Activated CD8-positive, alpha-beta memory T cell treated with anti-CD3 and anti-CD28 coated beads for 48 hours (primary cell): ENCODE measurements at regions not wholly inside any gene's neighbourhood (a gene's known extent, or its start where the extent isn't known, plus 50 kb on each side); places are given as distances from the start of the nearest gene placed in this dataset.
"Not testable (repeated sequence)": the region's sequence is repeated elsewhere in the genome, so short reads cannot be mapped to it uniquely, and the experiment has no call there.

Source experiments
- DNase-seq, 3 experiments: peaks; one replicate each; pipeline ENCODE4 v3.0.0-alpha.2; 2020; ENCODE audit warnings: low read depth in 2 of 3, low spot score in 2 of 3

DNA sequence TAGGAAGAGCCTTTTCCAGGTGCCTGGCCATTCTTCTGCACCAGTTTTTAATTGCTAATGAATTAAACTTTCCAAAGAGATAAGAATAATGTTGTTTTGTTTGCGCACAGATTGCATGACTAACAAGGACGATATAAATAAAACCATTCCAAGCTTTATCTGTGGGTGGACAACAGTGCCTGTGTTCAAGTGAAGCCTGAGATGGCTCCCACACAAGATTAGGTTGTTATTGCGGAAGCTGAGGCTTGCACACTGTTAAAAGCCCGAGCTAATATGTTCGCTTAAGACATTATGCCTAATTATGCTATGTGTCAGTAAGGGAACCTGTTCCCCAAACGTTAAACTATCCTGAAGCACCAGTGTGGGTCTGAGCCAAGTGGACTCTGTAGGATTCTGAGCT lies 58.5 kb upstream of the NBPF11 start:
- not testable (repeated sequence) for DNase-seq

DNA sequence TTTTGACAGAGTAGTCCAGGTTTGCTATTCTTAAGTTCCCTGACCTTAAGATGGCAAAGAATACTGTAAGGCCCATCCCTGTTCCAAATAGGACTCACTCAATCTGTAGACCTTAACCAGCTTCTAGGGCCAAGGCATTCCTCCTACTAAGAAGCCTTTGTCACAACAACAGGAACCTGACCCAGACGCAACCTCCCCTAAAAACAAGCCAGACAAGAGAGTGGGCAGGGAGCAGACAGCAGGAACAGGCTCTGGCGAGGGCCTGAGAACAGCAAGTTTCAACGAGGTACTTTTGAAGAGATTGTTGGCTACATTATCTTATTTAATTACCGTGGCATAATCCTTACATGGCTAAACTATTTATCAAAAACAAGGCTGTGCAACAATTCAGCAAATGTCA lies 58.1 kb upstream of the NBPF11 start:
- DNase-seq, result not testable (repeated sequence)

DNA sequence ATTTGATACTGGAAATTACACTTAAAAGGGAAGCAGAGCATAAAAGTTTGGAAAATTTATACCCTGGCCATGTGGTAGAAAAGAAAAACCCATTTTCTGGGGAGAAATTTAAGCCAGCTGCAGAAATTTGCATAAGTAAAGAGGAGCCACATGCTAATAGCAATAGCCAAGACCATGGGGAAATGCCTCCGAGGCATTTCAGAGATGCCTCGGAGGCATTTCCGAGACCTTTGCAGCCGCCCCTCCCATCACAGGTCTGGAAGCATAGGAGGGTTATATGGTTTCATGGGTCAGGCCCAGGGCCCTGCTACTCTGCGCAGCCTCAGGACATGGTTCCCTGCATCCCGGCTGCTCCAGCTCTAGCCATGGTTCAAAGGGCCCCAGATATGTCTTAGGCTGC lies 49.9 kb upstream of the NBPF11 start:
- DNase-seq, result not testable (repeated sequence)
